ENCODE measurements at regions not wholly inside any gene's neighbourhood (a gene's known extent, or its start where the extent isn't known, plus 50 kb on each side); places are given as distances from the start of the nearest gene placed in this dataset.

GRCh38 chr20:56187534-56188165 is 60.9 kb upstream of the MC3R start:
- intact Hi-C loops (cut with micrococcal nuclease), result no loop called here
- TF ChIP-seq CTCF (IDR thresholded peaks at IDR 0.05; ENCODE audit: borderline replicate concordance), result no peak
- Histone ChIP-seq H3K9me3 (replicated peaks) (no peaks in the 10 kb centered on the region), H3K36me3 (no peaks in the 10 kb centered on the region), H3K4me3 (no peak overlapping the region), H3K27ac (replicated peaks) (no peak overlapping the region), H3K27me3 (ENCODE audit: low read depth) (peaks cover under 1% of the 10 kb centered on the region), H3K4me1 (no peaks in the 10 kb centered on the region)
- no peak for DNase-seq

GRCh38 chr20:56194042-56194441 is 54.5 kb upstream of the MC3R start:
- H3K4me3 ChIP-seq, result no peak overlapping the region
- H3K27me3 ChIP-seq (ENCODE audit: low read depth), result peaks cover 24% of the 10 kb centered on the region
- no peaks in the 10 kb centered on the region for H3K36me3 ChIP-seq
- H3K27ac ChIP-seq (replicated peaks), result no peak overlapping the region
- H3K4me1 ChIP-seq, result no peaks in the 10 kb centered on the region
- no peak for DNase-seq
- no peak for TF ChIP-seq CTCF (IDR thresholded peaks at IDR 0.05; ENCODE audit: borderline replicate concordance)
- intact Hi-C loops (cut with micrococcal nuclease), result no loop called here
- H3K9me3 ChIP-seq (replicated peaks), result peaks cover 3% of the 10 kb centered on the region

GRCh38 chr20:56195946-56196345 is 52.6 kb upstream of the MC3R start:
- Histone ChIP-seq H3K4me1 (no peaks in the 10 kb centered on the region), H3K4me3 (no peak overlapping the region), H3K27me3 (ENCODE audit: low read depth) (peaks cover 30% of the 10 kb centered on the region), H3K9me3 (replicated peaks) (peaks cover 22% of the 10 kb centered on the region), H3K27ac (replicated peaks) (no peak overlapping the region), H3K36me3 (no peaks in the 10 kb centered on the region)
- no peak for TF ChIP-seq CTCF (IDR thresholded peaks at IDR 0.05; ENCODE audit: borderline replicate concordance)
- DNase-seq, result no peak
- intact Hi-C loops (cut with micrococcal nuclease), result no loop called here
